ENCODE measurements at regions not wholly inside any gene's neighbourhood (a gene's known extent, or its start where the extent isn't known, plus 50 kb on each side); places are given as distances from the start of the nearest gene placed in this dataset.

- H3K27me3 Mint-ChIP-seq (ENCODE audit: unreplicated experiment) = no peaks in the 10 kb centered on the region
- DNase-seq (ENCODE audit: extremely low spot score, unreplicated experiment) = peak; percentile 53
- no peak for TF ChIP-seq CTCF (IDR thresholded peaks at IDR 0.05)
- H3K27ac Mint-ChIP-seq (ENCODE audit: unreplicated experiment) = no peak overlapping the region
- H3K4me1 Mint-ChIP-seq (ENCODE audit: unreplicated experiment) = no peaks in the 10 kb centered on the region
- no peaks in the 10 kb centered on the region for H3K36me3 Mint-ChIP-seq (ENCODE audit: unreplicated experiment)
- H3K9me3 Mint-ChIP-seq (ENCODE audit: unreplicated experiment) = peaks cover 4% of the 10 kb centered on the region
- no peak overlapping the region for H3K4me3 Mint-ChIP-seq (ENCODE audit: unreplicated experiment)
Observed at GRCh38 chr6:88519301-88520016, 353.3 kb upstream of the CNR1 start.

- Mint-ChIP-seq H3K4me1 (ENCODE audit: unreplicated experiment) (no peaks in the 10 kb centered on the region), H3K4me3 (ENCODE audit: unreplicated experiment) (no peak overlapping the region), H3K27ac (ENCODE audit: unreplicated experiment) (no peak overlapping the region), H3K9me3 (ENCODE audit: unreplicated experiment) (peaks cover 4% of the 10 kb centered on the region), H3K36me3 (ENCODE audit: unreplicated experiment) (no peaks in the 10 kb centered on the region), H3K27me3 (ENCODE audit: unreplicated experiment) (no peaks in the 10 kb centered on the region)
- TF ChIP-seq CTCF (IDR thresholded peaks at IDR 0.05) = no peak
- DNase-seq (ENCODE audit: extremely low spot score, unreplicated experiment) = no peak
Observed at GRCh38 chr6:88517737-88518136, 351.6 kb upstream of the CNR1 start.

GRCh38 chr6:88513920-88514319 lies 347.8 kb upstream of the CNR1 start:
- Mint-ChIP-seq H3K27ac (ENCODE audit: unreplicated experiment) (no peak overlapping the region), H3K4me3 (ENCODE audit: unreplicated experiment) (no peak overlapping the region), H3K9me3 (ENCODE audit: unreplicated experiment) (no peaks in the 10 kb centered on the region), H3K27me3 (ENCODE audit: unreplicated experiment) (no peaks in the 10 kb centered on the region), H3K36me3 (ENCODE audit: unreplicated experiment) (no peaks in the 10 kb centered on the region), H3K4me1 (ENCODE audit: unreplicated experiment) (no peaks in the 10 kb centered on the region)
- TF ChIP-seq CTCF (IDR thresholded peaks at IDR 0.05) = no peak
- DNase-seq (ENCODE audit: extremely low spot score, unreplicated experiment) = no peak

GRCh38 chr6:88513471-88513870 lies 347.3 kb upstream of the CNR1 start:
- H3K9me3 Mint-ChIP-seq (ENCODE audit: unreplicated experiment) = no peaks in the 10 kb centered on the region
- H3K27ac Mint-ChIP-seq (ENCODE audit: unreplicated experiment) = no peak overlapping the region
- DNase-seq (ENCODE audit: extremely low spot score, unreplicated experiment) = no peak
- no peak overlapping the region for H3K4me3 Mint-ChIP-seq (ENCODE audit: unreplicated experiment)
- no peak for TF ChIP-seq CTCF (IDR thresholded peaks at IDR 0.05)
- no peaks in the 10 kb centered on the region for H3K4me1 Mint-ChIP-seq (ENCODE audit: unreplicated experiment)
- H3K27me3 Mint-ChIP-seq (ENCODE audit: unreplicated experiment) = no peaks in the 10 kb centered on the region
- H3K36me3 Mint-ChIP-seq (ENCODE audit: unreplicated experiment) = no peaks in the 10 kb centered on the region

GRCh38 chr6:88512951-88513350 lies 346.8 kb upstream of the CNR1 start:
- no peaks in the 10 kb centered on the region for H3K9me3 Mint-ChIP-seq (ENCODE audit: unreplicated experiment)
- no peaks in the 10 kb centered on the region for H3K36me3 Mint-ChIP-seq (ENCODE audit: unreplicated experiment)
- no peak overlapping the region for H3K4me3 Mint-ChIP-seq (ENCODE audit: unreplicated experiment)
- H3K27me3 Mint-ChIP-seq (ENCODE audit: unreplicated experiment) = no peaks in the 10 kb centered on the region
- DNase-seq (ENCODE audit: extremely low spot score, unreplicated experiment) = peak; percentile 53
- H3K4me1 Mint-ChIP-seq (ENCODE audit: unreplicated experiment) = no peaks in the 10 kb centered on the region
- no peak overlapping the region for H3K27ac Mint-ChIP-seq (ENCODE audit: unreplicated experiment)
- no peak for TF ChIP-seq CTCF (IDR thresholded peaks at IDR 0.05)
